Endodermal cell (in vitro differentiated cells): ENCODE measurements at regions not wholly inside any gene's neighbourhood (a gene's known extent, or its start where the extent isn't known, plus 50 kb on each side); places are given as distances from the start of the nearest gene placed in this dataset.
A peak's percentile ranks its signal among the peaks of the same experiment; 100 is the strongest.

ENCODE experiments used
- DNase-seq: peaks from one replicate; pipeline ENCODE4 v3.0.0-alpha.2; 2017
- H3K27ac ChIP-seq: 2 replicates; pipeline ENCODE4 v1.5.1; 2013; ENCODE audit warnings: mild to moderate bottlenecking, low read depth, low read length, moderate library complexity
- H3K27me3 ChIP-seq: 2 replicates; pipeline ENCODE4 v1.6.1; 2013; ENCODE audit warnings: mild to moderate bottlenecking, low read length, moderate library complexity; ENCODE audit not compliant: insufficient read depth, control insufficient read depth, poor library complexity, severe bottlenecking
- H3K36me3 ChIP-seq: 2 replicates; pipeline ENCODE4 v1.7.0; 2013; ENCODE audit warnings: mild to moderate bottlenecking, low read length, moderate library complexity; ENCODE audit not compliant: control insufficient read depth, insufficient read depth
- H3K4me1 ChIP-seq: one replicate; pipeline ENCODE4 v1.7.0; 2013; ENCODE audit warnings: low read length; ENCODE audit not compliant: control insufficient read depth, insufficient read depth
- H3K4me3 ChIP-seq: 2 replicates; pipeline ENCODE4 v1.5.1; 2013; ENCODE audit warnings: mild to moderate bottlenecking, low read length, moderate library complexity
- H3K9ac ChIP-seq: 2 replicates; pipeline ENCODE4 v1.6.1; 2013; ENCODE audit warnings: mild to moderate bottlenecking, low read length, moderate library complexity; ENCODE audit not compliant: poor library complexity, severe bottlenecking; ENCODE audit errors: extremely low read depth
- H3K9me3 ChIP-seq: 2 replicates; pipeline ENCODE4 v1.6.1; 2013; ENCODE audit warnings: mild to moderate bottlenecking, low read length, moderate library complexity; ENCODE audit not compliant: control insufficient read depth
- H3K27ac Mint-ChIP-seq: 2 replicates; pipeline ENCODE4 v1.8.0; 2020; ENCODE audit warnings: mixed read lengths
- H3K27me3 Mint-ChIP-seq: 2 replicates; pipeline ENCODE4 v1.8.0; 2021; ENCODE audit warnings: mild to moderate bottlenecking, mixed read lengths; ENCODE audit not compliant: insufficient read depth
- H3K36me3 Mint-ChIP-seq: 2 replicates; pipeline ENCODE4 v1.8.0; 2020; ENCODE audit warnings: low read depth, mixed read lengths
- H3K4me1 Mint-ChIP-seq: 2 replicates; pipeline ENCODE4 v1.8.0; 2020; ENCODE audit warnings: mixed read lengths
- H3K4me3 Mint-ChIP-seq: 2 replicates; pipeline ENCODE4 v1.8.0; 2020; ENCODE audit warnings: mild to moderate bottlenecking, moderate library complexity, mixed read lengths
- H3K9me3 Mint-ChIP-seq: 2 replicates; pipeline ENCODE4 v1.8.0; 2020; ENCODE audit warnings: mild to moderate bottlenecking, mixed read lengths
- CTCF ChIP-seq: fragments of 200-600 bp; sonication (generic); conservative IDR thresholded peaks from 2 replicates; pipeline ENCODE4 v1.5.0; 2021; ENCODE audit warnings: antibody characterized with exemption, mild to moderate bottlenecking
- WGBS, 2 experiments: methylation state at CpG; one replicate each; pipeline versions ENCODE4 v1.1.5 to v1.1.7; 2013; ENCODE audit warnings: missing lambda C conversion rate in 2 of 2, mixed read lengths in 1 of 2; ENCODE audit not compliant: insufficient coverage in 1 of 2, insufficient read length in 1 of 2; 5-methylcytosine and 5-hydroxymethylcytosine counted together

- Mint-ChIP-seq H3K4me3 (no peak overlapping the region), H3K4me1 (peaks cover 29% of the 10 kb centered on the region)
- 83 to 92% methylated on average over 1 to 6 of the region's 6 CpGs for WGBS, 2 experiments
Measured at GRCh38 chrX:23504540-23504884, 162.8 kb upstream of the PRDX4 start.

GRCh38 chrX:23504895-23505294, 162.4 kb upstream of the PRDX4 start:
- Mint-ChIP-seq H3K27me3 (no peaks in the 10 kb centered on the region), H3K27ac (peak overlapping the region; percentile 71), H3K4me3 (no peak overlapping the region), H3K9me3 (peaks cover 6% of the 10 kb centered on the region), H3K36me3 (no peaks in the 10 kb centered on the region), H3K4me1 (peaks cover 29% of the 10 kb centered on the region)
- Histone ChIP-seq H3K4me3 (no peak overlapping the region), H3K36me3 (no peaks in the 10 kb centered on the region), H3K9ac (no peak overlapping the region), H3K9me3 (no peaks in the 10 kb centered on the region), H3K27ac (no peak overlapping the region), H3K4me1 (no peaks in the 10 kb centered on the region), H3K27me3 (no peaks in the 10 kb centered on the region)
- no peak for DNase-seq
- WGBS, 2 experiments = 91% methylated on average over 2 of the region's 2 CpGs; no CpG with 5 or more reads in 1 of the 2 experiments
- TF ChIP-seq CTCF = no peak

More at GRCh38 chrX:23504540-23504884, 162.8 kb upstream of the PRDX4 start:
- Histone ChIP-seq H3K27me3 (no peaks in the 10 kb centered on the region), H3K9ac (no peak overlapping the region), H3K36me3 (no peaks in the 10 kb centered on the region), H3K4me1 (no peaks in the 10 kb centered on the region), H3K9me3 (no peaks in the 10 kb centered on the region), H3K4me3 (no peak overlapping the region), H3K27ac (no peak overlapping the region)
- Mint-ChIP-seq H3K27me3 (no peaks in the 10 kb centered on the region), H3K27ac (peak overlapping the region; percentile 71), H3K9me3 (peaks cover 6% of the 10 kb centered on the region), H3K36me3 (no peaks in the 10 kb centered on the region)
- DNase-seq = no peak
- no peak for TF ChIP-seq CTCF

GRCh38 chrX:23505531-23506303, 161.6 kb upstream of the PRDX4 start:
- H3K4me1 Mint-ChIP-seq = peaks cover 29% of the 10 kb centered on the region
- no peaks in the 10 kb centered on the region for H3K4me1 ChIP-seq
- WGBS, 2 experiments = 52% methylated on average over 6 of the region's 6 CpGs; no CpG with 5 or more reads in 1 of the 2 experiments
- no peak overlapping the region for H3K4me3 ChIP-seq
- H3K36me3 Mint-ChIP-seq = no peaks in the 10 kb centered on the region
- TF ChIP-seq CTCF = no peak
- H3K27ac Mint-ChIP-seq = peak overlapping the region; percentile 71
- no peak overlapping the region for H3K4me3 Mint-ChIP-seq
- peak; percentile 60 for DNase-seq
- no peaks in the 10 kb centered on the region for H3K27me3 Mint-ChIP-seq
- no peak overlapping the region for H3K27ac ChIP-seq
- H3K27me3 ChIP-seq = no peaks in the 10 kb centered on the region
- H3K9me3 Mint-ChIP-seq = peaks cover 6% of the 10 kb centered on the region
- H3K36me3 ChIP-seq = no peaks in the 10 kb centered on the region
- H3K9ac ChIP-seq = no peak overlapping the region
- H3K9me3 ChIP-seq = no peaks in the 10 kb centered on the region
